Astrocyte (in vitro differentiated cells and primary cell): ENCODE measurements at regions not wholly inside any gene's neighbourhood (a gene's known extent, or its start where the extent isn't known, plus 50 kb on each side); places are given as distances from the start of the nearest gene placed in this dataset.

Experiments used
- DNase-seq: peaks from one replicate; pipeline ENCODE4 v3.0.0-alpha.2; 2010; ENCODE audit warnings: low read depth
- FAIRE-seq: peaks from 2 replicates; lab custom pipeline; 2011; peaks lifted over from hg19 to GRCh38; lab: Jason Lieb, UNC
- H2AFZ ChIP-seq: 2 replicates; pipeline ENCODE4 v1.6.0; 2012; ENCODE audit warnings: low read depth, low read length, inconsistent platforms
- H3K27ac ChIP-seq: 2 replicates; pipeline ENCODE4 v1.5.1; 2011; ENCODE audit warnings: low read depth, low read length, inconsistent platforms
- H3K27me3 ChIP-seq: 2 replicates; pipeline ENCODE4 v1.6.0; 2011; ENCODE audit warnings: low read length, inconsistent platforms; ENCODE audit not compliant: insufficient read depth
- H3K36me3 ChIP-seq: 2 replicates; pipeline ENCODE4 v1.5.1; 2011; ENCODE audit warnings: low read length, inconsistent platforms; ENCODE audit not compliant: insufficient read depth
- H3K4me1 ChIP-seq: 2 replicates; pipeline ENCODE4 v1.5.1; 2011; ENCODE audit warnings: low read length, inconsistent platforms; ENCODE audit not compliant: insufficient read depth
- H3K4me2 ChIP-seq: 2 replicates; pipeline ENCODE4 v1.6.0; 2012; ENCODE audit warnings: low read length, inconsistent platforms
- H3K4me3 ChIP-seq: 2 replicates; pipeline ENCODE4 v1.5.1; 2011; ENCODE audit warnings: low read depth, mild to moderate bottlenecking, low read length, inconsistent platforms; ENCODE audit not compliant: insufficient read depth
- H3K79me2 ChIP-seq: 2 replicates; pipeline ENCODE4 v1.6.0; 2012; ENCODE audit warnings: mild to moderate bottlenecking, low read length, inconsistent platforms; ENCODE audit not compliant: insufficient read depth
- H3K9ac ChIP-seq: 2 replicates; pipeline ENCODE4 v1.6.0; 2012; ENCODE audit warnings: mild to moderate bottlenecking, low read length, inconsistent platforms
- H3K9me3 ChIP-seq: 2 replicates; pipeline ENCODE4 v1.5.1; 2012; ENCODE audit warnings: low read depth, mild to moderate bottlenecking, low read length, inconsistent platforms; ENCODE audit not compliant: insufficient read depth
- H4K20me1 ChIP-seq: 2 replicates; pipeline ENCODE4 v1.6.0; 2012; ENCODE audit warnings: low read length, inconsistent platforms; ENCODE audit not compliant: insufficient read depth
- H3K27ac Mint-ChIP-seq: one replicate; pipeline ENCODE4 v1.8.0; 2021; ENCODE audit warnings: mild to moderate bottlenecking, mixed read lengths; ENCODE audit not compliant: unreplicated experiment
- H3K27me3 Mint-ChIP-seq: one replicate; pipeline ENCODE4 v1.8.0; 2021; ENCODE audit warnings: low read depth, mixed read lengths; ENCODE audit not compliant: unreplicated experiment
- H3K36me3 Mint-ChIP-seq: one replicate; pipeline ENCODE4 v1.8.0; 2021; ENCODE audit warnings: low read depth, mixed read lengths; ENCODE audit not compliant: unreplicated experiment
- H3K4me1 Mint-ChIP-seq: one replicate; pipeline ENCODE4 v1.8.0; 2021; ENCODE audit warnings: low read depth, mixed read lengths; ENCODE audit not compliant: unreplicated experiment
- H3K4me3 Mint-ChIP-seq: one replicate; pipeline ENCODE4 v1.8.0; 2021; ENCODE audit warnings: mild to moderate bottlenecking, moderate library complexity, mixed read lengths; ENCODE audit not compliant: unreplicated experiment
- H3K9me3 Mint-ChIP-seq: one replicate; pipeline ENCODE4 v1.8.0; 2021; ENCODE audit warnings: mild to moderate bottlenecking, mixed read lengths; ENCODE audit not compliant: unreplicated experiment
- CTCF ChIP-seq: IDR thresholded peaks from 2 replicates; pipeline ENCODE4 v1.5.1; 2011; ENCODE audit warnings: low read depth, mild to moderate bottlenecking, inconsistent platforms, low read length, moderate library complexity; ENCODE audit not compliant: insufficient read depth
- EZH2 ChIP-seq: IDR thresholded peaks from 2 replicates; pipeline ENCODE4 v1.6.1; 2012; ENCODE audit warnings: mild to moderate bottlenecking, low read length, inconsistent platforms; ENCODE audit not compliant: insufficient read depth

GRCh38 chr5:9724707-9725106 lies 94.6 kb upstream of the TAS2R1 start:
- Histone ChIP-seq H4K20me1 (no peaks in the 10 kb centered on the region), H3K9me3 (no peaks in the 10 kb centered on the region), H3K27ac (no peak overlapping the region), H3K4me1 (no peaks in the 10 kb centered on the region), H3K36me3 (no peaks in the 10 kb centered on the region), H3K9ac (no peak overlapping the region), H3K4me3 (no peak overlapping the region), H3K79me2 (no peaks in the 10 kb centered on the region), H3K4me2 (no peak overlapping the region), H2AFZ (no peak overlapping the region), H3K27me3 (no peaks in the 10 kb centered on the region)
- H3K4me1 Mint-ChIP-seq, result no peaks in the 10 kb centered on the region
- no peak overlapping the region for H3K27ac Mint-ChIP-seq
- DNase-seq (no peak), FAIRE-seq (no peak)
- TF ChIP-seq EZH2 (no peak), CTCF (no peak)
- peaks cover 3% of the 10 kb centered on the region for H3K27me3 Mint-ChIP-seq
- H3K4me3 Mint-ChIP-seq, result no peak overlapping the region
- no peaks in the 10 kb centered on the region for H3K36me3 Mint-ChIP-seq
- H3K9me3 Mint-ChIP-seq, result peaks cover 3% of the 10 kb centered on the region

- no peak overlapping the region for H3K4me2 ChIP-seq
- H3K27me3 Mint-ChIP-seq, result no peaks in the 10 kb centered on the region
- H3K36me3 ChIP-seq, result no peaks in the 10 kb centered on the region
- H3K4me1 ChIP-seq, result no peaks in the 10 kb centered on the region
- H3K4me3 Mint-ChIP-seq, result no peak overlapping the region
- no peaks in the 10 kb centered on the region for H3K79me2 ChIP-seq
- TF ChIP-seq EZH2 (no peak), CTCF (no peak)
- no peak overlapping the region for H3K27ac ChIP-seq
- no peak overlapping the region for H3K27ac Mint-ChIP-seq
- H3K9me3 Mint-ChIP-seq, result no peaks in the 10 kb centered on the region
- H3K36me3 Mint-ChIP-seq, result no peaks in the 10 kb centered on the region
- H3K9me3 ChIP-seq, result no peaks in the 10 kb centered on the region
- H3K9ac ChIP-seq, result no peak overlapping the region
- no peaks in the 10 kb centered on the region for H4K20me1 ChIP-seq
- H2AFZ ChIP-seq, result no peak overlapping the region
- no peak for DNase-seq
- H3K27me3 ChIP-seq, result no peaks in the 10 kb centered on the region
- no peaks in the 10 kb centered on the region for H3K4me1 Mint-ChIP-seq
- H3K4me3 ChIP-seq, result no peak overlapping the region
- FAIRE-seq, result no peak
These were observed 92.5 kb upstream of the TAS2R1 start for GRCh38 chr5:9722601-9723180.

- Mint-ChIP-seq H3K4me1 (peaks cover 13% of the 10 kb centered on the region), H3K27ac (no peak overlapping the region), H3K36me3 (no peaks in the 10 kb centered on the region), H3K4me3 (no peak overlapping the region), H3K9me3 (peaks cover 2% of the 10 kb centered on the region), H3K27me3 (no peaks in the 10 kb centered on the region)
- Histone ChIP-seq H3K9me3 (no peaks in the 10 kb centered on the region), H3K27ac (no peak overlapping the region), H3K79me2 (no peaks in the 10 kb centered on the region), H3K4me2 (no peak overlapping the region), H3K4me1 (peaks cover 10% of the 10 kb centered on the region), H3K9ac (no peak overlapping the region), H4K20me1 (no peaks in the 10 kb centered on the region), H3K4me3 (no peak overlapping the region), H2AFZ (no peak overlapping the region), H3K27me3 (no peaks in the 10 kb centered on the region), H3K36me3 (no peaks in the 10 kb centered on the region)
- DNase-seq (no peak), FAIRE-seq (no peak)
- TF ChIP-seq EZH2 (no peak), CTCF (no peak)
These were observed 91.0 kb upstream of the TAS2R1 start for GRCh38 chr5:9721161-9721560.
